Mesenchymal stem cell (in vitro differentiated cells and primary cell): ENCODE measurements at regions not wholly inside any gene's neighbourhood (a gene's known extent, or its start where the extent isn't known, plus 50 kb on each side); places are given as distances from the start of the nearest gene placed in this dataset.

Experiments used
- DNase-seq: peaks from one replicate; pipeline ENCODE4 v3.0.0-alpha.2; 2013
- H2AFZ ChIP-seq: one replicate; pipeline ENCODE4 v1.6.1; 2013; ENCODE audit warnings: low read depth, mild to moderate bottlenecking, control low read depth, inconsistent platforms, low read length, moderate library complexity
- H2AK5ac ChIP-seq: 2 replicates; pipeline ENCODE4 v1.6.1; 2013; ENCODE audit warnings: low read length, moderate library complexity, mild to moderate bottlenecking, inconsistent platforms; ENCODE audit not compliant: severe bottlenecking
- H2BK120ac ChIP-seq: one replicate; pipeline ENCODE4 v1.6.1; 2013; ENCODE audit warnings: low read depth, mild to moderate bottlenecking, inconsistent platforms, low read length, moderate library complexity
- H2BK12ac ChIP-seq, 2 experiments: one replicate each; pipeline ENCODE4 v1.6.1; 2013; ENCODE audit warnings: inconsistent platforms in 2 of 2, low read length in 2 of 2, mild to moderate bottlenecking in 2 of 2, moderate library complexity in 2 of 2, control low read depth in 1 of 2
- H2BK15ac ChIP-seq: one replicate; pipeline ENCODE4 v1.6.1; 2013; ENCODE audit warnings: mild to moderate bottlenecking, low read depth, inconsistent platforms; ENCODE audit not compliant: poor library complexity, severe bottlenecking
- H2BK5ac ChIP-seq: 2 replicates; pipeline ENCODE4 v1.6.1; 2013; ENCODE audit warnings: low read depth, mild to moderate bottlenecking, low read length, control low read depth, inconsistent platforms; ENCODE audit not compliant: poor library complexity, severe bottlenecking
- H3K14ac ChIP-seq, 2 experiments: one replicate each; pipeline ENCODE4 v1.6.1; 2013; ENCODE audit warnings: inconsistent platforms in 2 of 2, low read length in 2 of 2, control low read depth in 1 of 2, mild to moderate bottlenecking in 1 of 2, moderate library complexity in 1 of 2
- H3K18ac ChIP-seq, 2 experiments: one replicate each; pipeline ENCODE4 v1.6.1; 2013; ENCODE audit warnings: inconsistent platforms in 2 of 2, low read length in 2 of 2, control low read depth in 1 of 2, low read depth in 1 of 2, mild to moderate bottlenecking in 1 of 2
- H3K23ac ChIP-seq, 2 experiments: one replicate each; pipeline ENCODE4 v1.6.1; 2013; ENCODE audit warnings: inconsistent platforms in 2 of 2, low read length in 2 of 2, mild to moderate bottlenecking in 2 of 2, moderate library complexity in 2 of 2, control low read depth in 1 of 2
- H3K27ac ChIP-seq: 2 replicates; pipeline ENCODE4 v1.5.1; 2013; ENCODE audit warnings: mild to moderate bottlenecking, moderate library complexity, low read length, control low read depth, inconsistent platforms; ENCODE audit not compliant: poor library complexity, severe bottlenecking
- H3K27me3 ChIP-seq, 2 experiments: 2 replicates each; pipeline versions ENCODE4 v1.6.1 to v1.7.0; 2013; ENCODE audit warnings: low read length in 2 of 2, mild to moderate bottlenecking in 2 of 2, moderate library complexity in 2 of 2, control low read depth in 1 of 2, inconsistent platforms in 1 of 2; ENCODE audit not compliant: control insufficient read depth in 1 of 2, insufficient read depth in 1 of 2
- H3K36me3 ChIP-seq, 2 experiments: 2 replicates each; pipeline versions ENCODE4 v1.6.1 to v1.7.0; 2013; ENCODE audit warnings: low read length in 2 of 2, control low read depth in 1 of 2, inconsistent platforms in 1 of 2, low read depth in 1 of 2, mild to moderate bottlenecking in 1 of 2; ENCODE audit not compliant: insufficient read depth in 2 of 2, control insufficient read depth in 1 of 2
- H3K4ac ChIP-seq, 2 experiments: one replicate each; pipeline ENCODE4 v1.6.1; 2013; ENCODE audit warnings: inconsistent platforms in 2 of 2, low read length in 2 of 2, mild to moderate bottlenecking in 2 of 2, moderate library complexity in 2 of 2, control low read depth in 1 of 2, low read depth in 1 of 2
- H3K4me1 ChIP-seq: 2 replicates; pipeline ENCODE4 v1.6.1; 2013; ENCODE audit warnings: low read depth, low read length, control low read depth; ENCODE audit not compliant: control insufficient read depth, insufficient read depth
- H3K4me2 ChIP-seq: 2 replicates; pipeline ENCODE4 v1.6.1; 2013; ENCODE audit warnings: low read length, mild to moderate bottlenecking, inconsistent platforms; ENCODE audit not compliant: poor library complexity, severe bottlenecking
- H3K4me3 ChIP-seq, 2 experiments: 2 replicates each; pipeline versions ENCODE4 v1.5.1 to v1.7.0; 2013; ENCODE audit warnings: low read length in 2 of 2, mild to moderate bottlenecking in 2 of 2, control low read depth in 1 of 2, low read depth in 1 of 2; ENCODE audit not compliant: insufficient read depth in 1 of 2
- H3K79me1 ChIP-seq: replicated peaks from 2 replicates; pipeline ENCODE4 v1.6.1; 2013; ENCODE audit warnings: mild to moderate bottlenecking, control low read depth, low read length, inconsistent platforms; ENCODE audit not compliant: poor library complexity, severe bottlenecking
- H3K9ac ChIP-seq: 2 replicates; pipeline ENCODE4 v1.7.0; 2013; ENCODE audit warnings: mild to moderate bottlenecking, low read length, moderate library complexity
- H3K9me3 ChIP-seq: 2 replicates; pipeline ENCODE4 v1.7.0; 2013; ENCODE audit warnings: mild to moderate bottlenecking, low read length; ENCODE audit not compliant: control insufficient read depth
- H4K8ac ChIP-seq: one replicate; pipeline ENCODE4 v1.6.1; 2013; ENCODE audit warnings: inconsistent platforms, mild to moderate bottlenecking, low read length, moderate library complexity
- H4K91ac ChIP-seq: one replicate; pipeline ENCODE4 v1.6.1; 2013; ENCODE audit warnings: mild to moderate bottlenecking, low read length, inconsistent platforms
- WGBS: methylation state at CpG from one replicate; pipeline ENCODE4 v1.1.7; 2013; ENCODE audit warnings: mixed read lengths; 5-methylcytosine and 5-hydroxymethylcytosine counted together

GRCh38 chr3:177314897-177315296, 117.6 kb upstream of the TBL1XR1 start:
- DNase-seq = no peak
- Histone ChIP-seq H3K14ac (no peak overlapping the region), H2BK5ac (no peak overlapping the region), H3K9ac (no peak overlapping the region), H2BK120ac (no peak overlapping the region), H3K27me3 (no peaks in the 10 kb centered on the region), H3K4me3 (no peak overlapping the region), H2BK12ac (no peak overlapping the region), H3K4me2 (no peak overlapping the region), H3K23ac (no peak overlapping the region), H3K18ac (no peak overlapping the region), H3K27ac (no peak overlapping the region), H3K36me3 (no peaks in the 10 kb centered on the region), H2BK15ac (no peak overlapping the region), H2AK5ac (no peak overlapping the region), H4K91ac (no peak overlapping the region), H3K4me1 (no peaks in the 10 kb centered on the region), H3K4ac (no peak overlapping the region), H4K8ac (no peak overlapping the region), H3K9me3 (no peaks in the 10 kb centered on the region), H2AFZ (no peak overlapping the region), H3K79me1 (no peaks in the 10 kb centered on the region)
- WGBS = 100% methylated on average over 1 of the region's 3 CpGs

DNA sequence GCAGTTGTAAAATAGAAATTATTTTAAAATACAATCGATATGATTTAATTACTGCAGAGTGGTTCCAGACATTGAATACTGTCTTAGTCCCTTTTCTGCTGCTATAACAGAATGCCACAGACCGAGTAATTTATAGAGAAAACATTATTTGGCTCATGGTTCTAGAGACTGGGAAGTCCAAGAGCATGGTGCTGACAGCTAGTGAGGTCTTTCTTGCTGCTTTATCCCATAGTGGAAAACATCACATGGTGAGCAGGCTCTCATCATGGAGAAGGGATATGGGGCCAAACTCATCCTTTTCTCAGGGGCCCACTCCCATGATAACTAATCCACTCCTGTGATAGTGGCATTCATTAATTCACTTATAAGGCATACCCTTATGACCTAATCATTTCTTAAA, 120.0 kb upstream of the TBL1XR1 start:
- Histone ChIP-seq H3K14ac (no peak overlapping the region), H3K4me1 (no peaks in the 10 kb centered on the region), H3K36me3 (no peaks in the 10 kb centered on the region), H3K4me2 (no peak overlapping the region), H3K27ac (no peak overlapping the region), H3K9me3 (no peaks in the 10 kb centered on the region), H3K27me3 (no peaks in the 10 kb centered on the region), H4K8ac (no peak overlapping the region), H2BK12ac (no peak overlapping the region), H3K23ac (no peak overlapping the region), H2AFZ (no peak overlapping the region), H3K4ac (no peak overlapping the region), H3K4me3 (no peak overlapping the region), H3K18ac (no peak overlapping the region), H2AK5ac (no peak overlapping the region), H3K79me1 (no peaks in the 10 kb centered on the region), H2BK120ac (no peak overlapping the region), H3K9ac (no peak overlapping the region), H2BK5ac (no peak overlapping the region), H4K91ac (no peak overlapping the region), H2BK15ac (no peak overlapping the region)
- WGBS = 93% methylated on average over 2 of the region's 2 CpGs
- no peak for DNase-seq

GRCh38 chr3:177318559-177318958, 121.3 kb upstream of the TBL1XR1 start:
- Histone ChIP-seq H3K4ac (no peak overlapping the region), H2BK12ac (no peak overlapping the region), H3K4me2 (no peak overlapping the region), H2BK120ac (no peak overlapping the region), H2AK5ac (no peak overlapping the region), H3K27ac (no peak overlapping the region), H2BK15ac (no peak overlapping the region), H3K18ac (no peak overlapping the region), H3K4me1 (no peaks in the 10 kb centered on the region), H2BK5ac (no peak overlapping the region), H3K9ac (no peak overlapping the region), H3K27me3 (no peaks in the 10 kb centered on the region), H3K36me3 (no peaks in the 10 kb centered on the region), H3K23ac (no peak overlapping the region), H3K9me3 (no peaks in the 10 kb centered on the region), H3K14ac (no peak overlapping the region), H3K79me1 (no peaks in the 10 kb centered on the region), H2AFZ (no peak overlapping the region), H4K8ac (no peak overlapping the region), H4K91ac (no peak overlapping the region), H3K4me3 (no peak overlapping the region)
- no peak for DNase-seq
- 100% methylated on average over 1 of the region's 1 CpG for WGBS

DNA sequence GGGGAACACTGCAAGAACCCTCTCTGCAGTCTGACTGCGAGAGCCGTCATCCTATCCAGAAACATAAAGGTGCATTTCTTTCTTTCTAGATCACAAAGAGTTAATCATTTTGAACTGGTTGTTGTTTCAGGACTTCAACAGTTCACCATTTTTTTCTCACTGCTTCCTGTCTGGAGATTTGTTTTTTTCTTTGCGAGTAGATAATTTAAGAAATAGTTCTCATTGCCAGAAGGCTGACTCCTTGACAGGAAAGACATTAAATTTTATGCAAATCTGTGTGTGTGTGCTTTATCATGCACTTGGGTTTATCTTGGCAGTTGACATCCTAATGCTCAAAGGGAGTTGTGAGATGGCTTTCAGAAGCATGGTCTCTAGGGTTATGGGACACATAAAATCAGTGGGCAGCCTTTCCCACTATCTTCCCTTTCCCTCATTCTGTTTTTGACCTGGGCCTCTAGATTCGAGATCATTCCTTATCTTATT, 123.5 kb upstream of the TBL1XR1 start:
- H3K23ac ChIP-seq = no peak overlapping the region
- H3K14ac ChIP-seq = no peak overlapping the region
- H3K27me3 ChIP-seq = no peaks in the 10 kb centered on the region
- no peak overlapping the region for H3K4ac ChIP-seq
- DNase-seq = no peak
- no peaks in the 10 kb centered on the region for H3K79me1 ChIP-seq
- no peak overlapping the region for H3K4me2 ChIP-seq
- peak overlapping the region; percentile 47 for H4K8ac ChIP-seq
- no peak overlapping the region for H3K18ac ChIP-seq
- 60% methylated on average over 4 of the region's 4 CpGs for WGBS
- H3K36me3 ChIP-seq = no peaks in the 10 kb centered on the region
- H2BK5ac ChIP-seq = no peak overlapping the region
- no peak overlapping the region for H3K9ac ChIP-seq
- H2BK12ac ChIP-seq = peak overlapping the region in 1 of 2 experiments; percentile 22
- no peak overlapping the region for H2AFZ ChIP-seq
- no peaks in the 10 kb centered on the region for H3K9me3 ChIP-seq
- H3K27ac ChIP-seq = no peak overlapping the region
- H2BK15ac ChIP-seq = no peak overlapping the region
- H3K4me1 ChIP-seq = no peaks in the 10 kb centered on the region
- no peak overlapping the region for H2AK5ac ChIP-seq
- no peak overlapping the region for H2BK120ac ChIP-seq
- no peak overlapping the region for H4K91ac ChIP-seq
- no peak overlapping the region for H3K4me3 ChIP-seq
